ENCODE measurements at regions not wholly inside any gene's neighbourhood (a gene's known extent, or its start where the extent isn't known, plus 50 kb on each side); places are given as distances from the start of the nearest gene placed in this dataset.

DNA sequence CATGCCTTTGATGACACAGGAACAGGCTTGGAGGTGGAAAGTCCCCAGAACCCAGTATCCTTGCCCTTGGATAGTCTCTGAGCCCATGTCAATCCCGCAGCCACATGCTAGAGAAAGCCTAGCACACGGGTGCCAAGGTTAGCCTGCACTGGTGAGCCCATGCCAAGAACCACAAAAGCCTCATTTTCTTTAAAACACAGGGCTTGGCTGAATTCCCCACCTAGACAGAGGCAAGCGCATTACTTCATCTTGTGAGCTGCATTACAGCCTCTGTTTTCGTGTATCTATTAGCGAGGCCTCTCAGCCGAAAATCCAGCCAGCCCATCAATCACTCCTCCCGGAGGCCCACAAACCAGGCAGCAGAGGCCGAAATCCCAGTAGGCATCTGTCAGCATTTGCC lies 314.9 kb upstream of the AUTS2 start:
- H3K36me3 ChIP-seq: no peaks in the 10 kb centered on the region
- no peak overlapping the region for H3K27ac ChIP-seq
- ATAC-seq (no peak), DNase-seq (no peak)
- H3K4me1 ChIP-seq: no peaks in the 10 kb centered on the region
- no peak for TF ChIP-seq POLR2A (IDR thresholded peaks at IDR 0.05)
- TF ChIP-seq, protein P1, sequence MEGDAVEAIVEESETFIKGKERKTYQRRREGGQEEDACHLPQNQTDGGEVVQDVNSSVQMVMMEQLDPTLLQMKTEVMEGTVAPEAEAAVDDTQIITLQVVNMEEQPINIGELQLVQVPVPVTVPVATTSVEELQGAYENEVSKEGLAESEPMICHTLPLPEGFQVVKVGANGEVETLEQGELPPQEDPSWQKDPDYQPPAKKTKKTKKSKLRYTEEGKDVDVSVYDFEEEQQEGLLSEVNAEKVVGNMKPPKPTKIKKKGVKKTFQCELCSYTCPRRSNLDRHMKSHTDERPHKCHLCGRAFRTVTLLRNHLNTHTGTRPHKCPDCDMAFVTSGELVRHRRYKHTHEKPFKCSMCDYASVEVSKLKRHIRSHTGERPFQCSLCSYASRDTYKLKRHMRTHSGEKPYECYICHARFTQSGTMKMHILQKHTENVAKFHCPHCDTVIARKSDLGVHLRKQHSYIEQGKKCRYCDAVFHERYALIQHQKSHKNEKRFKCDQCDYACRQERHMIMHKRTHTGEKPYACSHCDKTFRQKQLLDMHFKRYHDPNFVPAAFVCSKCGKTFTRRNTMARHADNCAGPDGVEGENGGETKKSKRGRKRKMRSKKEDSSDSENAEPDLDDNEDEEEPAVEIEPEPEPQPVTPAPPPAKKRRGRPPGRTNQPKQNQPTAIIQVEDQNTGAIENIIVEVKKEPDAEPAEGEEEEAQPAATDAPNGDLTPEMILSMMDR (IDR thresholded peaks at IDR 0.05): no peak
- no peaks in the 10 kb centered on the region for H3K9me3 ChIP-seq
- H3K27me3 ChIP-seq: no peaks in the 10 kb centered on the region
- WGBS (ENCODE audit: insufficient coverage, low coverage, low lambda C conversion rate, missing lambda C conversion rate): 100% methylated on average over 5 of the region's 8 CpGs
- no peak overlapping the region for H3K4me3 ChIP-seq
- intact Hi-C loops (cut with DNase I): no loop called here

DNA sequence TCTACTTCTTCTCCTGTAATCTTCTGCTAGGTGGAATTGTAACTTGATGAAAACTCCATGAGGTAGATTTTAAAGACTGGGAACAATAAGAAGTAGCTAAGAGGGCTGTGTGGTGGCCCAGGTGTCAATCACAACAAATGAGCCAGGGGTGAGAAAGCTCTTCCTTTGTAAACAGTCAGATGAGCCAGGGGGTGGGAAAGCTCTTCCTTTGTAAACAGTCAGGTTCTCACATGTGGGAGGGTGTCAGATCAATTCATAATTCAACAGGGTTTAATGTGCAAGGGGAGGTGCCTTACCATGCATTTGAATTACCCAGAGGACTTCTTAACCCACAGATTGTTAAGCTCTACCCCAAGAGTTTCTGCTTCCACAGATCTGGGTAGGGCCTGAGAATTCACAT lies 312.4 kb upstream of the AUTS2 start:
- H3K27ac ChIP-seq: no peak overlapping the region
- H3K4me1 ChIP-seq: no peaks in the 10 kb centered on the region
- no peak overlapping the region for H3K4me3 ChIP-seq
- no peaks in the 10 kb centered on the region for H3K36me3 ChIP-seq
- no peak for TF ChIP-seq POLR2A (IDR thresholded peaks at IDR 0.05)
- TF ChIP-seq, protein P1 (IDR thresholded peaks at IDR 0.05): no peak
- DNase-seq (no peak), ATAC-seq (no peak)
- no peaks in the 10 kb centered on the region for H3K27me3 ChIP-seq
- intact Hi-C loops (cut with DNase I): no loop called here
- no peaks in the 10 kb centered on the region for H3K9me3 ChIP-seq

DNA sequence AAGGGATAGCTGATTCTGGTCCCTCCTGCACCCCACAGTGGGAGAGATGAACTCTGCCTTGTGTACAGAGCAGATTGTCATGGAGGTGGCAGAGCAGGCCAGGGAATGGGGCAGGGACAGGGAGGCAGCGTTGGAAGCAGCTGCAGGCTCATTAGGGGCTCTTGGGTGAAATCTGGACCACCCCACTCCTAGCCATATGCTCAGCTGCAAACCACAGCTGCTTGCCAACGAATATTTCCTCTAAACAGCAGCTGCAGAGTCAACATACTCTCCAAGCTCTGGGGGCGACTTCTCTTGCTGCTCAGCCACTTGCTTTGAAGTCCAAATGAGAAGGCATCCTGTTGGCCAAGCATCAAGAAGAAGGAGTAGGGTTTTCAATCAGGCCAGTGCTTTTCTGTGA lies 302.3 kb upstream of the AUTS2 start:
- H3K9me3 ChIP-seq: no peaks in the 10 kb centered on the region
- no peak overlapping the region for H3K27ac ChIP-seq
- 85% methylated on average over 2 of the region's 3 CpGs for WGBS (ENCODE audit: insufficient coverage, low coverage, low lambda C conversion rate, missing lambda C conversion rate)
- ATAC-seq: no peak
- no peaks in the 10 kb centered on the region for H3K27me3 ChIP-seq
- no peak for DNase-seq
- H3K36me3 ChIP-seq: no peaks in the 10 kb centered on the region
- TF ChIP-seq, protein P1 (IDR thresholded peaks at IDR 0.05): no peak
- TF ChIP-seq POLR2A (IDR thresholded peaks at IDR 0.05): no peak
- no peak overlapping the region for H3K4me3 ChIP-seq
- intact Hi-C loops (cut with DNase I): no loop called here
- H3K4me1 ChIP-seq: no peaks in the 10 kb centered on the region

DNA sequence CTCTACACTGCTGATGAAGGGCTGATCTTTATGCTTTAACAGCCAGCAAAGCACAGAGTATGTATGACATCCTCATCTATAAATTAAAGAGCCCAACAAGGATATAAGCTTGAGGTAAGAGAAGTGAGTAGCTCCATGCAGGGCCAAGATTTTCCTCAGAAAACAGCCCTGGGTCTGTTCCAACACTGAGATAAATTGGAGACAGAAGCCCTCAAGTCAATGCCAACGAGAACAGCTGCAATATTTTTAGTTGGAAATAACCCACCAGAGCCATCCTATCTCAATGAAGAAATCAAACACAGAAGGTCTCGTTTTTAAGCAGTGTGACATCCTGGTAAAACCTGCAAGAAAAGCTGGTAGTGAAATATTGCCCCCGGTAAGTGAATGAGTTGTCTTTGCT lies 297.0 kb upstream of the AUTS2 start:
- H3K27me3 ChIP-seq: no peaks in the 10 kb centered on the region
- intact Hi-C loops (cut with DNase I): no loop called here
- TF ChIP-seq, protein P1 (IDR thresholded peaks at IDR 0.05): no peak
- no peaks in the 10 kb centered on the region for H3K36me3 ChIP-seq
- no peak overlapping the region for H3K4me3 ChIP-seq
- 62% methylated on average over 3 of the region's 3 CpGs for WGBS (ENCODE audit: insufficient coverage, low coverage, low lambda C conversion rate, missing lambda C conversion rate)
- H3K27ac ChIP-seq: no peak overlapping the region
- DNase-seq: no peak
- H3K4me1 ChIP-seq: no peaks in the 10 kb centered on the region
- H3K9me3 ChIP-seq: no peaks in the 10 kb centered on the region
- no peak for ATAC-seq

DNA sequence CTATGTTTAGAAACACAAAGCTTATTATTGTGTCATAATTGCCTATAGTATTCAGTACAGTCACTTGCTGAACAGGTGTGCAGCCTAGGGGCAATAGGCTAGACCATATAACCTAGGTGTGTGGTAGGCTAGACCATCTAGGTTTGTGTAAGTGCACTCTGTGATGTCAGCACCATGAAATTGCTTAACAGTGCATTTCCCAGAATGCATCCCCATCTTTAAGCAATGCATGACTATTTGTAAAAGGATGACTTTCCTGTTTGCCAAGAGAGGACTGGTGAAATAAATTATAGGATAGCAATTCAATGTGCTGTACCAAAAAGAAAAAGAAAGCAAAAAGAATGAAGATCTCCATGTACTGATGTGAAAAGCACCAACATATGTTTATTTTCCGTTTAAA lies 288.7 kb upstream of the AUTS2 start:
- ATAC-seq: peak in 1 of 4 donors; percentile 58
- no peak for DNase-seq
- no peak overlapping the region for H3K4me3 ChIP-seq

More for the DNA sequence above, 288.7 kb upstream of the AUTS2 start:
- TF ChIP-seq, protein P1 (IDR thresholded peaks at IDR 0.05): no peak
- TF ChIP-seq POLR2A (IDR thresholded peaks at IDR 0.05): no peak
- H3K27ac ChIP-seq: no peak overlapping the region
- 85% methylated on average over 1 of the region's 1 CpG for WGBS (ENCODE audit: insufficient coverage, low coverage, low lambda C conversion rate, missing lambda C conversion rate)
- H3K27me3 ChIP-seq: no peaks in the 10 kb centered on the region
- H3K9me3 ChIP-seq: no peaks in the 10 kb centered on the region
- intact Hi-C loops (cut with DNase I): no loop called here
- H3K36me3 ChIP-seq: no peaks in the 10 kb centered on the region
- H3K4me1 ChIP-seq: no peaks in the 10 kb centered on the region
